OCI-LY7 (cell line): ENCODE measurements at regions not wholly inside any gene's neighbourhood (a gene's known extent, or its start where the extent isn't known, plus 50 kb on each side); places are given as distances from the start of the nearest gene placed in this dataset.

Source experiments
- BruUV-seq: library from RNA; stranded (reverse); fragments of 400-500 nt; replicated peaks from 2 replicates; lab custom pipeline; 2021; lab: Mats Ljungman, UMichigan
- CTCF ChIA-PET: fragments of 300-600 bp; sonication (Branson Sonifier 250); formaldehyde crosslinking; loops from one replicate; lab custom pipeline; 2022; ENCODE audit warnings: antibody characterized with exemption; ENCODE audit not compliant: unreplicated experiment; lab: Charles Lee
- POLR2A ChIA-PET: fragments of 300-600 bp; sonication (Branson Sonifier 250); formaldehyde crosslinking; loops from one replicate; lab custom pipeline; 2022; ENCODE audit warnings: antibody characterized with exemption; lab: Charles Lee
- DNase-seq: peaks from one replicate; pipeline ENCODE4 v3.0.0-alpha.2; 2015; ENCODE audit warnings: low spot score
- H2AFZ ChIP-seq: fragments of 200-600 bp; sonication (generic), shearing (Covaris generic); 2 replicates; pipeline ENCODE4 v1.6.1; 2014; ENCODE audit warnings: mild to moderate bottlenecking, antibody characterized with exemption, low read length, moderate library complexity
- H3K27ac ChIP-seq: fragments of 200-600 bp; sonication (generic); 2 replicates; pipeline ENCODE4 v1.5.1; 2014; ENCODE audit warnings: mixed run types, low read depth, mild to moderate bottlenecking, moderate library complexity, low read length, inconsistent platforms; ENCODE audit not compliant: poor library complexity, severe bottlenecking
- H3K36me3 ChIP-seq: fragments of 200-600 bp; sonication (generic); 2 replicates; pipeline ENCODE4 v1.6.1; 2014; ENCODE audit warnings: mild to moderate bottlenecking, antibody characterized with exemption, low read length, moderate library complexity, mixed read lengths; ENCODE audit not compliant: insufficient read depth
- H3K4me1 ChIP-seq: fragments of 200-600 bp; sonication (generic); 2 replicates; pipeline ENCODE4 v1.5.1; 2014; ENCODE audit warnings: mild to moderate bottlenecking, low read length; ENCODE audit not compliant: insufficient read depth, poor library complexity, severe bottlenecking
- H3K4me2 ChIP-seq: fragments of 200-600 bp; sonication (generic); 2 replicates; pipeline ENCODE4 v1.6.1; 2014; ENCODE audit warnings: mild to moderate bottlenecking, low read length
- H3K4me3 ChIP-seq: fragments of 200-600 bp; sonication (generic); 2 replicates; pipeline ENCODE4 v1.5.1; 2014; ENCODE audit warnings: mild to moderate bottlenecking, low read depth, low read length; ENCODE audit not compliant: poor library complexity, severe bottlenecking
- H3K79me2 ChIP-seq: fragments of 200-600 bp; sonication (generic); 2 replicates; pipeline ENCODE4 v1.6.1; 2016; ENCODE audit warnings: low read depth, mild to moderate bottlenecking, low read length, moderate library complexity, mixed read lengths; ENCODE audit not compliant: insufficient read depth
- H3K9me2 ChIP-seq: fragments of 200-600 bp; sonication (generic); 2 replicates; pipeline ENCODE4 v1.6.1; 2016; ENCODE audit warnings: mild to moderate bottlenecking, low read length, mixed read lengths; ENCODE audit not compliant: insufficient read depth
- H3K9me3 ChIP-seq: fragments of 200-600 bp; sonication (generic); 2 replicates; pipeline ENCODE4 v1.6.1; 2014; ENCODE audit warnings: mild to moderate bottlenecking, mixed run types, low read length, mixed read lengths
- H4K20me1 ChIP-seq: fragments of 200-600 bp; sonication (generic); 2 replicates; pipeline ENCODE4 v1.6.1; 2014; ENCODE audit warnings: mild to moderate bottlenecking, antibody characterized with exemption, low read length, moderate library complexity, mixed read lengths; ENCODE audit not compliant: insufficient read depth
- EZH2phosphoT487 ChIP-seq: fragments of 200-600 bp; sonication (generic); IDR thresholded peaks from 2 replicates; pipeline ENCODE4 v1.6.1; 2018; ENCODE audit warnings: low read depth, borderline replicate concordance, mild to moderate bottlenecking, mixed run types, antibody characterized with exemption, low read length, moderate library complexity, mixed read lengths
- intact Hi-C: fragments of 100-400 bp; cut with micrococcal nuclease; formaldehyde crosslinking; loops from one replicate; pipeline ENCODE4 v1.10.0; 2022; ENCODE audit not compliant: unreplicated experiment
- TF ChIP-seq, protein P1 (sequence below): fragments of 200-600 bp; sonication (generic); conservative IDR thresholded peaks from 2 replicates; pipeline ENCODE4 v1.5.1; 2014; ENCODE audit warnings: mild to moderate bottlenecking, antibody characterized with exemption, low read length, moderate library complexity, mixed read lengths

- H3K9me3 ChIP-seq: no peaks in the 10 kb centered on the region; the same call in 1 of the 2 replicates
- POLR2A ChIA-PET: interaction anchor here (1.1 to 1.3 kb wide), 2 partner anchors 18 to 133 kb away, joined by 4 to 5 read pairs; no protein-coding TSS in a partner anchor
- peaks cover 11% of the 10 kb centered on the region for H3K4me1 ChIP-seq
- no peaks in the 10 kb centered on the region for H3K9me2 ChIP-seq
- H3K4me2 ChIP-seq: no peak overlapping the region
- no peaks in the 10 kb centered on the region for H4K20me1 ChIP-seq
- H3K27ac ChIP-seq: no peak overlapping the region
- no peaks in the 10 kb centered on the region for H3K79me2 ChIP-seq
- no peaks in the 10 kb centered on the region for H3K36me3 ChIP-seq
- no peak for TF ChIP-seq EZH2phosphoT487
- TF ChIP-seq, protein P1, sequence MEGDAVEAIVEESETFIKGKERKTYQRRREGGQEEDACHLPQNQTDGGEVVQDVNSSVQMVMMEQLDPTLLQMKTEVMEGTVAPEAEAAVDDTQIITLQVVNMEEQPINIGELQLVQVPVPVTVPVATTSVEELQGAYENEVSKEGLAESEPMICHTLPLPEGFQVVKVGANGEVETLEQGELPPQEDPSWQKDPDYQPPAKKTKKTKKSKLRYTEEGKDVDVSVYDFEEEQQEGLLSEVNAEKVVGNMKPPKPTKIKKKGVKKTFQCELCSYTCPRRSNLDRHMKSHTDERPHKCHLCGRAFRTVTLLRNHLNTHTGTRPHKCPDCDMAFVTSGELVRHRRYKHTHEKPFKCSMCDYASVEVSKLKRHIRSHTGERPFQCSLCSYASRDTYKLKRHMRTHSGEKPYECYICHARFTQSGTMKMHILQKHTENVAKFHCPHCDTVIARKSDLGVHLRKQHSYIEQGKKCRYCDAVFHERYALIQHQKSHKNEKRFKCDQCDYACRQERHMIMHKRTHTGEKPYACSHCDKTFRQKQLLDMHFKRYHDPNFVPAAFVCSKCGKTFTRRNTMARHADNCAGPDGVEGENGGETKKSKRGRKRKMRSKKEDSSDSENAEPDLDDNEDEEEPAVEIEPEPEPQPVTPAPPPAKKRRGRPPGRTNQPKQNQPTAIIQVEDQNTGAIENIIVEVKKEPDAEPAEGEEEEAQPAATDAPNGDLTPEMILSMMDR: no peak
- no peak for DNase-seq
- no TSS peak for BruUV-seq
- no peak overlapping the region for H3K4me3 ChIP-seq
- intact Hi-C loops: no loop called here
- no peak overlapping the region for H2AFZ ChIP-seq
- CTCF ChIA-PET: no interaction called here
Observed at GRCh38 chr12:89945123-89945522, 236.5 kb upstream of the ATP2B1 start.

DNA sequence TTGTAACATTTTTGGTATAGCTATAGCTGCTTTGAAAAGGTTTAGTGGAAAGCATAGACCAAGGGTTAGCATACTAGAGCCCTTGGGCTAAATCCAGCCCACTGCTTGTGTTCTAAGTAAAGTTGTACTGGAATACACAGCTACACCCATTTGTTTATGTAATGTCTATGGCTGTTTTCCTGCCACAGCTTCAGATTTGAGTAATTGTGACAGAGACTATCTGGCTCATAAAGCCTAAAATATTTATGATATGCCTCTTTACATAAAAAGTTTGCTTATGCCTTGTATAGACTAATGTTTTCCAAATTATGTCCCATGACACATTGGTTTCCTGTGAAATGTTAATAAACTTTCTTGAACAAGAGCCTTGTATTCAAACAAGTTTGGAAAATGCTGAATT, 234.8 kb upstream of the ATP2B1 start:
- Histone ChIP-seq H3K79me2 (no peaks in the 10 kb centered on the region), H3K4me3 (no peak overlapping the region), H2AFZ (0 out of 2 replicates have a peak overlapping the region, but pooled peaks have one; percentile 14), H3K9me3 (no peaks in the 10 kb centered on the region), H4K20me1 (no peaks in the 10 kb centered on the region), H3K9me2 (no peaks in the 10 kb centered on the region), H3K4me1 (no peaks in the 10 kb centered on the region), H3K27ac (no peak overlapping the region), H3K36me3 (no peaks in the 10 kb centered on the region), H3K4me2 (no peak overlapping the region)
- no peak for DNase-seq
- intact Hi-C loops: no loop called here
- BruUV-seq: no TSS peak
- TF ChIP-seq, protein P1: no peak
- no peak for TF ChIP-seq EZH2phosphoT487
- ChIA-PET POLR2A (interaction anchor here (0.6 kb wide), 1 partner anchor 322 kb away, joined by 3 read pairs; no protein-coding TSS in a partner anchor), CTCF (no interaction called here)

GRCh38 chr12:89941436-89941835, 232.8 kb upstream of the ATP2B1 start:
- peaks cover 3% of the 10 kb centered on the region for H3K4me1 ChIP-seq
- H3K9me2 ChIP-seq: no peaks in the 10 kb centered on the region
- H3K9me3 ChIP-seq: no peaks in the 10 kb centered on the region
- no peaks in the 10 kb centered on the region for H4K20me1 ChIP-seq
- ChIA-PET POLR2A (interaction anchor here (0.7 kb wide), 1 partner anchor 39 kb away, joined by 3 read pairs; no protein-coding TSS in a partner anchor), CTCF (no interaction called here)
- intact Hi-C loops: no loop called here
- no peak overlapping the region for H2AFZ ChIP-seq
- BruUV-seq: no TSS peak
- no peak for DNase-seq
- H3K4me3 ChIP-seq: no peak overlapping the region
- H3K79me2 ChIP-seq: no peaks in the 10 kb centered on the region
- H3K36me3 ChIP-seq: no peaks in the 10 kb centered on the region
- TF ChIP-seq, protein P1: no peak
- no peak for TF ChIP-seq EZH2phosphoT487
- H3K27ac ChIP-seq: no peak overlapping the region
- no peak overlapping the region for H3K4me2 ChIP-seq
